CD4-positive, alpha-beta T cell treated with Interleukin-1 beta for 1 hour (primary cell): ENCODE measurements at regions not wholly inside any gene's neighbourhood (a gene's known extent, or its start where the extent isn't known, plus 50 kb on each side); places are given as distances from the start of the nearest gene placed in this dataset.
A peak's percentile ranks its signal among the peaks of the same experiment; 100 is the strongest.

Experiments
- DNase-seq, 2 donors: peaks; one replicate each; pipeline ENCODE4 v3.0.0-alpha.2; 2020 to 2022

DNA sequence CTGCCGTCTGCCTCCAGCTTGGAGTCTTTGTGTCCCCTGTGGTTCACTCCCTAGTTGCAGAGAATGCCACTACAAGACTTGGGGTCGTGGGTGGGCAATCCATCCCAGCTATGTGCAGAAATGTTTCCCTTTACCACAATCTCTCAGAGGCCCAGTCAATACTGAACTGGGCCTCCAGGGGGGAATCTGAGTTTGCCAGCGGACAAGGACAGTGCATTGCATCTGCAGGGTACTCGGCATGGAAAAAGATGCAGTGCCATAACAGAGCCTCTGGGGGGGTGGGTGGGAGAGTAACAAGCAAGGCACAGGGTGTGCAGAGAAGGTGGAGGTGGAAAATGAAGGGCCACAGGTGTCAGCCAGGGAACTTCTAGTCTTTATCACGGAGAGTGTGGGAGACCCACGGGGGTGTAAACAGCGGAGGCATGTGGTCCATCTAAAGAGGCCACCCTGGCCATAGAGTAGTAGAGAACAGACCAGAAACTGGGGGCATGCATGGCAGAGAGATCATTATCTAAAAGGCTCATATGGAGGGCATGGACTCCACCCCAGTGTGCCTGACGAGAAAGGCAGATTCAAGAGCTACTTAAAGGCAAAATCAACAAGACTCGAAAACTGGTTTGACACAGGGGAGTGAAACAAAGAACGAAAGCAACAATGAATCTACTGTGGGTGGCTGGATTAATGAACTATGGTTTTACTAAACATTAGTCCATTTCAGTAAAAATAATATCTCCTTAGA, 182.4 kb downstream of the ANXA2 start:
- DNase-seq: no peak

DNA sequence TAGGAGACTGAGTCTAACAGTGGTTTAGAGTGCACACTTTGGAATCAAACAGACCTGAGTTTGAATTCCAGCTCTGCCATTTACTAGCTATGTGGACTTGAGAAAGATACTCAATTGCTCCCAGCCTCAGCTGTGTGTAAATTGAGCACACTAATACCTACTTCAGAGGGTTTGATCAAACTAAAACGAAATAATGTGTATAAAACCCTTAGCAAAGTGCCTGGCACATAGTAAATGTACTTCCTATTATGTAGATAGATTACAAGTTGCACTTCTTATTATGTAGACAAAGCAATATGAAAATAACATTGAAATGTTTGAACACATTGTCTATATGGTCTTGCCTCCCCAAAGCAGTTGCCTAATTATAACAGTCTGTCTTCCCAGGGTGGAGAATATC, 180.6 kb downstream of the ANXA2 start:
- no peak for DNase-seq

DNA sequence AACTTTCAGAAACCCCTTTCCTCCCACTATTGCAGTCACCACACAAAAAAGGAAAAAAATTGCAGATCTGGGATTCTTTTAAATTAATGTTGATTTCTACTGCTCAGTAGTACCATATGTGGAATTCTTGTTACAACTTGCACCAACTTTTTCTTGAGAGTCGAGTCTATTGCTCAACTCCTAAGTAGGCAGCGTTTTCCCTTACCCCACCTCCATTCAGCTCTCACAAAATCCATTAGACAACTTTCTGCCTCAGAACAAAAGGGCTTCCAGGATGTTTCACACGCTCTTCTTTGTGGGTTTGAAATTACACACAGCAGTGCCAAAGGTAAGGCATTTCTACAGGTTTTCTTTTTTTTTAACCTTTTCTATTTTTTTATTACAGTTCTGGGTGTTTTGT, 179.5 kb downstream of the ANXA2 start:
- DNase-seq: no peak

DNA sequence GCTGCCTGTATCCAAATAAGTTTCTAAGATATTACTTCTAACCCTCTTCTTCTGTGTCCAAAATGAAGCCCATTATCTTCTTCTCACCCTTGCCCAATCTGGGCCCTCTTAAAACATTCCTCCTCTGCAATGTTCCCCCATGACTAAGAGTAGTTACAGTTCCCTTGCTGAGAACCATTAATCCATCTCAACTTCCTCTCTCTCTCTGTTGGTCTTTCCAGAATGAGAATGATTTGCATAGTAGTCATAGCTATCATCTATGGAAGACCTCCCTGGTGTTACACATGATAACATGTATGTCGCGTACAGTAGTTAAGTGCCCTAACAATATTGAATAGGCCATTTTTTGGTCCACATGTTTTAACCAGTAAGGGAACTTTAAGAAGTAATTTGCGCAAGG, 177.9 kb downstream of the ANXA2 start:
- DNase-seq: no peak

DNA sequence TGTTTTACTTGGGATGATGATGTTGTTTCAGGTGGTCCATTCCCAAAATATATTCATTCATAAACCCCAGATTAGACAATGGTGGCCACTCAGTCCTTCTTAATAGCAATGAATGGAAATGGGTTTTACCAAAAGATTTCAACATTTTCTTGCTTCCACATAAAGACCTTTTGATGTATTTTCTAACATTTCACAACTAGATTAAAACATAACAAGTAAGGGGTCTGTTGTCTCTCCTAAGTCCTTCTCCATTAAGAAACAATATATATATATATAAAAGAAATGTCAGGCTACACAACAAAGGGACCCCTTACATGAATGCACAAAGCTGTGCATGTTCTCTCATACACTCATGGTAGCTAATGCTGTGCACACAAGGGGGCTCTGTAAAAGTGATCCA, 176.4 kb downstream of the ANXA2 start:
- no peak for DNase-seq

DNA sequence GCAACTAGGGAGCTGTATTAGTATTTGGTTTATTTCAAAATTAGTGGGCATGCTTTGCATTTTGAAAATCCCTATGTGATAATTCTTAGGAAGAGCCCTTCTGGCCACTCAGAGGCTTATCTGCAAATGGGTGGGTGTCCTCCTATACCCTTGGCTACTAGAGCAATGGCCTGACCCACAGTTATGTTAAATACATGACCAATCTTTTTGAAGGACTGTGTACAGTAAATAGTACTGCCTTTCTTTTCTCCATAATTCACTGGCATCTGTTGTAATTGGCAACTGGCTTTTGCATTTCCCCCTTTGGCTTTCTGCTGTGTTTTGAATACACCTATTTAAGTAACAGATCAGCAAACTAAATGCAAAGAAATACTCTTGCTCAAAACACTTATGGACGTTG, 175.4 kb downstream of the ANXA2 start:
- no peak for DNase-seq

DNA sequence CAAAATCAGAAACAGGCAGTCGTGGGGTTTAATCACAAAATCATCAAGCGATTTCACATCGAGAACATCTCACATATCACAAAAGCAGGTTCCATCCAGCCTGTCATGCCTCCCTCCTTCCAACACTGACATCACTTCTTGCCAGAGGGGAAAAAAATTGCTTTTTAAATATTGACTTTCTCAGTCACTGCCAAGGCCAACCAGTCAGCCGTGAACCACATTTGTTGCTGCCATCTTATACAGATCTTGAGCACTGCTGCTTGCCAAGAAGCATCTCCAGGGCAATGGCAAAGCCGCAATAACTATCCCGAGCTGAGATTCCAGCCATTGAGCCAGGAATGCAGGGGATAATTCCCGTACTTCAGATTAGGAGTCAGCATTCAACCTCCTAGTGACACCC, 174.6 kb downstream of the ANXA2 start:
- DNase-seq: no peak

DNA sequence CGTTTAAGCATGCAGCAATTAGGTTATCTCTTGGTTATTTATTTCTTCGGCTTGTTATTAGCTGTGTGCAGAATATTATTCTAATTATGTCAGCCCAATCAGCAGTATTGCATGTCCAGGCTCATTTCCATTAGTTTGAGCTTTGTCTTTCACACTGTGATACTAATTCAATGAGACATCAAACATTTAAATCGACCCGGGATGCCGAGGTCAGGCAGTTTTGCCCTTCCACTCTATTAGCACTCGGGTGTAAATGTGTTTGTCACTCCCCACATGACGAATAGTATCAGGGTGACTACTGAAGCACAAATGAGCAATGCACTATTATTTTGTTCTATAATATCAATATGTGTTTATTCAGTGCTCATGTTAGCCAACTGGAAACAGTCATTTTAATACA, 170.9 kb downstream of the ANXA2 start:
- no peak for DNase-seq

DNA sequence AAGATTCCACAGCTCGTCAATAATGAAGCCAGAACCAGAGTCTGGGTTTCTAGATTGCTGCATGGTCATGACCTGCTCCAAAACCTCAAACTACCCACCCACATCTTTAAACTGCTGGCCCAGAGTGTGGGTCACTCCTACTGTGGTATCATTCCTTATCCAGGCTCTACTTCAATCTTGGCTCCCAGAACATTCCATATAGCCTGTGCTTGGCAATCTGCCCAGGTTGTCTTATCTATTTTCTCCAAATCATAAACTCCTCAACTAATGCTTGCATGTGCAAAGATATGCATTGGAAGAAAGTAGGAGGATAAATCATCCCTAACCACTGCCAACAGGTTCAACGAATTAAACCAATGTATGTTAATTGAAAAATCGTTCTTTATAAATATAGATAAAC, 169.7 kb downstream of the ANXA2 start:
- DNase-seq: no peak

DNA sequence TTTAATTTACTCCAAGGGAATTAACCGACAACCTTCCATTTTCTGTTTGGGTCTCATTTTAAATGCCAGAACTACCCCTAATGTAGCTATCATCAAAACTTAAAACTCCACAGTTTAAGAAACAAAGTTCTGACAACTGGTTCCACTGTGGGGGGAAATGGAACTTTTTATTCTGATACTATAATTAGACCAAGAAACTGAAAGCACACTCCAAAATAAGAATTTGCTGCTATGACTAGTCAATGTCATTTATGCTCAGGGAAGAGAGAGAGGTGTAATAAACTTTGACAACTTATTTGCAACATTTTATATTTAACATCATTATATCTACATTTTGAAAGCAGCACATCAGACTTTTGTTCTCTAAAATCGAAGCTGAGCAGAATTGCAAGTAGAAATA, 169.2 kb downstream of the ANXA2 start:
- DNase-seq: no peak

DNA sequence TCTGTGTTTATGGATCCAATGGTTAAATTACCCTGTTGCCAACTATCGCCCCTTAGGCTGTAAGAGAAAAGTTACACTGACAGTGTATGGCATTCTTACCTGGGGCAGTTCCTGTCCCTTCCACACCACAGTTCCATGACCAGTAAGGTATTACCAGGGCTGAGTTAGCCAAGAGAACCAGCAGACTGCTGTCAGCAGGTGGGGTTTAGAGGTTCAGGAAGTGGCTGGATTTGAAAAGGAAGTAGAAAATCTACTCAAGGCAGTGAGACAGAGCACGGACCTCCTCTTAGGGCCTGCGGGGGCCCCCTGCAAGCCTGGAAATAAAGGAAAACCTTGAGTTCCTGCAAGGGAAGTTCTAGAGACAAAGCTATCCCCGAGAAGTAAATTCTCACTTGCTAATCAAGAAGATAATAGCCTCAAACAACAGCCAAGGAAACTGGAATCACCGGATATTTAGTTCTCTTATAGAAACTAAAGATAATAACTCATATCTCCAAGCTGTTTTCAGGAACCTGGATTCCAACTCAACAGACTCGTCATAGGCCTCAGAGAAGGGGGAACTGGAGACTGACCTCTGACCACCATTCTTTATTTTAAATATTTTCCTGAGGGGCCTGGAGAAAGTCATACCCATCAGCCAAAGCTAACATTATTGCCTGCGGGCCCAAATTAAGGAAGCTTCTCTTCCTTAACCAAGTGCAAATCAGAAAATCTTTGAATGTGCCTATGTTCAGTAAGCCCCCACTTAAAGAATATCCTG, 161.7 kb downstream of the ANXA2 start:
- DNase-seq: no peak

DNA sequence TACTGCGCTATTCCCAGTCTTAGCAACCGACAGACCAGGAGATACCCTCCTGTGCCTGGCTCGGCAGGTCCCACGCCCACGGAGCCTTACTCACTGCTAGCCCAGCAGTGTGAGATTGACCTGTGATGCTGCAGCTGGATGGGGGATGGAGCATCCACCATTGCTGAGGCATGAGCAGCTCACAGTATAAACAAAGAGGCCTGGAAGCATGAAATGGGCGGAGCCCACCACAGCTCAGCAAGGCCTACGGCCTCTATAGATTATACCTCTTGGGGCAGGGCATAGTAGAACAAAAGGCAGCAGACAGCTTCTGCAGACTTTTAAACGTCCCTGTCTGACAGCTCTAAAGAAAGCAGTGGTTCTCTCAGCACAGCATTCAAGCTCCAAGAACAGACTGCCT, 160.3 kb downstream of the ANXA2 start:
- no peak for DNase-seq

DNA sequence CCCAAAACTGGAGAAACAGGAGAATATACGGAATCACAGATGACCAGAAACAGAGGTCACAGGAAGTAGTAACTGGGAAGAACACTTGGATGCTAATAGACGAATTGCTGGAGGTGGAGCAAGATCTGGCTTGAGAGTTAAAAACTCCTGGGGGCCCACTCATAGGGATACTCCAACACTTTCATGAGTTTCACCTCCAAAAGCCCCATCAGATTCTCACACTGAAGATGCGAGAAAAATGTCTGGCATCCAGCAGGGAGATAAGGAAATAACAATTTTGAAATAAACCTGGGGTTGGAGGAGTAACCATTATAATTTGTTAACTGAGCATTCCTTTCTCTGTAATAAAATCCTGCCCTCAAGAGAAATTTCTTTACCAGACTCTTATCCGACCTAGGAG, 154.0 kb downstream of the ANXA2 start:
- DNase-seq: no peak

DNA sequence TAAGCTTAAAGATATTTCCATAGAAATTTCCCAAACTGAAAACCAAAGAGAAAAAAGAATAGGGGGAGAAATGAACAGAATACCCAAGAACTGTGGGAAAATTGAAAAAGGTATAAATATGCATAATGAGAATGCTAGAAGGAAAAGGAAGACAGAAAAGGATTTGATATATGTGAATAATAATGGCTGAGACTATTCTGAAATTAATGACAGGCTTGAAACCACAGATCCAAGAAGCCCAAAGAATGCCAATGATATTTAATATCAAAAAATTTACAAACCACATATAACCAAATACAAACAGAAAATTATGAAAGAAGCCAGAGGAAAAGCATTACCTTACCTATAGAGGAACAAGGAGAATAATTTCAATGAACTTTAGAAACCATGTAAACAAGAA, 153.0 kb downstream of the ANXA2 start:
- no peak for DNase-seq

DNA sequence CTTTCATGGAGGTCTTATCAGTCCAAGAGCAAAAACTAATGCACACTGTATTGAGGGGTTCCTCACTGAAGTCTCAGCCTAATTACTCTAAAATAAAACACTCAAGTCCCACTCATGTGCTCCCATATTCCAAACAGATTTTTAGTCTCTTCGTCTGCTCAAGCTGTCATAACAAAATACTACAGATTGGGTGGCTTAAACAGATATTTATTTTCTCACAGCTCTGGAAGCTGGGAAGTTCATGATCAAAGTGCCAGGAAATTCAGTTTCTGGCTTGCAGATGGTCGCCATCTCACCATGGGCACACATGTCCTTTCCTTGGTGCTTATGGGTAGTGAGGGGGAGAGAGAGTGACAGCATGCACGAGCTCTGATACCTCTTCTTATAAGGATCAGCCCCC, 147.5 kb downstream of the ANXA2 start:
- no peak for DNase-seq

DNA sequence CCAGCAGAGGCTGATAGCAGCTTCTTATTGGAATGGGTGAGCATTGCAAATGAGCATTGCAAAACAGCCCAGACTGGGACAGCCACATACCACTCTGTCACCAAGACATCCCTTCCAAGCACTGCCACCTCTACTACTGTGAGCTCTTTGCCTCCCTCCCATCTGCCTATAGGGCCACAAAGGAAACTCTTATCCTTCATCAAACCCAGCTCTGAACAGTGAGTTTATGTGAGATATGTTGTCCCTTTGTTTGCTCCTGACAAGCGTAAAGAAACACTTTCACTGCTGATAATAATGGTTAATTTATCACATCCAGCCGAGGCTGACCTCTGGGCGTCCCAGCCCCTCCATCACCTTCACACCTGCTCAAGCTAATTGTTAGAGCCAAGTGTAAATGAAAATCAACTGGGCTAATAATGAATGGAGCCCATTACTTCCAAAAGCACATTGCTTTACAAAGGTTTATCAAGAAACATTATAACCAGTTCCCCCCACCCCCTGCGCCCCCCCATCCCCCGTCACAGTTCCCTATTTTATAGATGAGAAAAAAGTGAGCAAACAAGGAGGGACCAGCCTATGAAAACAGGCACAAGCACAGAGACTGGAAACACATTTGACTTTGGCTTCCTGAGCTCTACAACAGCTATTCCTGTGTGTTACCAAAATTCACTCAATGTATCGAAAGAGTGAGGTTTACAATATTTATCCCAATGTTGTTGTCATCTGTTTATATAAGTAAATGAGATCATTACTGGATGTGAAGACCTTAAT, 146.3 kb downstream of the ANXA2 start:
- DNase-seq: no peak

DNA sequence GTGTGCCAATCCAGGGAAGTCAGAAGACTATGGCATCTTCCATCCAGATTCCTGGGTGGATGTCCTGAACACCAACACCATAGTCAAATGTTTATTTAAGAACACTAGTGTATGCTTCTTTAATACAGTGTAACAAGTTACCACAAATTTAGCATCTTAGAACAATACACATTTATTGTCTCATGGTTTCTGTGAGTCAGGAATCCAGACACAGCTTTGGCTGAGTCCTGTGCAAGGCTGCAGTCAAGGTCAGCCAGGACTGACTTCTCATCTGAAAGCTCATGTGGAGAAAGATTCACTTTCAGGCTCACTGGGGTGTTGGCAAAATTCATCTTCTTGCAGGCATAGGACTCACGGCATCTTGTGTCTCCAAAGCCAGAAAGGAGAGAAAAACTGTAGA, 143.4 kb downstream of the ANXA2 start:
- DNase-seq: no peak

DNA sequence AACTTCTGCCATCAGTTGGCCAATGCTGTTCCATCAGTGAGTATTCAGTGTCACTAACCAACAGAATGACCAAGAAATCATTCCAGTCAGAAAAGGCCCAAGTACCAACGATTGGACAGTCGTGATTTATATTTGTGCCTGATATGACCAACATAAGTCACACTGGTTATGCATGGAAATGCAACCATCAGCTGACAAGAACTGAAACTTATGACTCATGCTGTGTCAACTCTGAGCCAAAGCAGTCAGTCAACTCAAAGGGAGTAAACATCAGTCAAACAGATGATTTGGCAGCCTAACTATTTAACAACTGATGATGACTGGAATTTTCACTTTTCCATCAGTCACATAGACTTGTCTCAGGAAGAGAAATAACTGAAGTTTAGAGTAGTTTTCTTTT, 142.4 kb downstream of the ANXA2 start:
- peak in 1 of 2 donors; percentile 2 for DNase-seq

DNA sequence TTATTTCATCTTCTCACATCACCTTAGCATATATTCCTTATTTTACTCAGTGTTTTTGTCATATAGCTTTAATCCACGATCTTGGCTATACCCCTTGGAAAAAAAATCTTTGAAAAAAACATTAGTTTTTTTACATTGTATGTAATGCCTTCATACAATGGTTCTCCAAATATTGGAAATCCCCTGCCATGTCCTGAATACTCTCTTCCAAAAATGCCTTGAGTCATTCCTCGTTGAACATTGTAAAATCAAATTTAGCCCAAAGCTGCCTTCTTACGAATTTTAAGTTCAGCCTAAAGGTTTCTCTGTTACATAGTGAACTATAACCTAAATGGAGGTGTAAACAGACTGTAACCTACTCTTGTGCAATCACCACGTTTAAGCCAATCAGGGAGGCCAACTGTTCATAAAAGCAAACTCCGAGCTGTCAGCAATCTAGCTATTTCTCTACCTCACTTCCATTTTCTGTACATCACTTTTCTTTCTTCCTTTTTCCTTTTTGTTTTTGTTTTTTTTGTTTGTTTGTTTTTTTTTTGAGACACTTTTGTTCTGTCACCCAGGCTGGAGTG, 140.1 kb downstream of the ANXA2 start:
- no peak for DNase-seq

DNA sequence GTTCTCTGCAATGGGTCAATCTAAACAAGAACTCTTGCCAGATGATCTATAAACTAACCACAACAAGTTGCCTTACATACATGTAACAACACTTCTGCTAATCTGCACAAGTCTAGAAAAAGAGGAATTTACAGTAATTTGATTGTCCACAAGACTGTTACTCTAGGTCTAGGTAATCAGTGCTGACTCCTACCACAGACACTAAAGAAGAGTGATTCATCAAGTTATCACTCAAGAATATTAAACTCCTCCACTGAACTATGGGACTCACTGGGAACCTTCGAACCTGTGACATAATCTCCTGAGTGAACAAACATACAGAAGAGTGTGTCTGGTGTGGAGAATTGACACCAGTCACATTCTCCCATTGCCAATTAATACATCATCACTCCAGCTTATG, 138.3 kb downstream of the ANXA2 start:
- DNase-seq: no peak

DNA sequence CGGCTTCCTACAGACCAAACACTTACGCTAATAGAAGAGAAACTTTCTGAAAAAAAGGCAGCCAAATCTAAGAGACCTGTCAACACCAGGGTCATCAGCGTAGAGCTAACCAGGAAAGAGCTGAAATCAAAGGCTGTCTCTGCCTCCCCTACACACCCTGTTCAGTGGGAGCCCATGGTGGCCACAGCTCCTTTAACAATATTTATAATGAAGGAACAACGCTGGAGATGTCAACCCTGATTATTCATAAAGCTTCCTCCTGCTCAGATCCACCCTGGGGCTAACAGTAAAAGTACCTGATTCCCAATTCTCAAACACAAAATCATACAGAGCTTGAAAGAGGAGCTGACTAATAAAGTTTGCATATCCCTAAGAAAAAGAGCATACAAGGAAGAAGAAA, 133.7 kb downstream of the ANXA2 start:
- no peak for DNase-seq

DNA sequence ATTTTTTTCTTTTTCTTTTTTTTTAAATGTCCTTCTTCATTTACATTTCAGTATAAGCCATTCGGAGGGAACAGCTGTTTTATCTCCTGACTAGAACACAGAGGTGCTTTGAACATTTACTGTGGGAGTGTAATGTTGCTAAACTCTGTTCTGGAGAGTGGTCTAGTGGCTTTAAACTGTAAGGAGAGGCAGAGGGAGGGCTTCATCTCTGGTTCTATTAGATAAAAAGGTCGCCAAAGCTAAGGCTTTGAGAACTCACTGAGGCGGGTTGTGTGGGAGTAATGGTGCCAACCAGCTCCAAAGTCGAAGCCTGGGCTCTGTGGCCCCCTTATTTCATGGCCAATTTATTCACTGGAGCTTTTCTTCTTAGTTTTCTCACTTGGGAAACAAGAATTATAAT, 133.2 kb downstream of the ANXA2 start:
- no peak for DNase-seq

DNA sequence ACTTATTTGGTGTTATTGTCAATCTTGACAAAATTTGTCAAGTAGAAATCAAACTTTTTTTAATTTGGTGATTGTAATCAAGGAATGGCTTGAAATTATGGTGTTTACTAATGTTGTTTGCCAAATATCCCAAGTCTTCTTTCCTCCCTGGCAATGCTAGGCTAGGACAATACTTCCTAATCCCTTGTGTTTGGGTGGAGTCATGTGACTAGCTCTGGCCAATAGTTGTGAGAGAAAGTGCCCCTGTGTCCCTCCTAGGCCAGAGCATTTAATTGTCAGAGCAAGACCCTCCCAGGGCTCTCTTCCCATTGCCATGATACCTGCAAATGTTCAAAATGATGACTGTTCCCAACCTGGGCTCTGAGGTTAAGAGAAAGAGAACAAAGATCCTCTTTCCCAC, 132.7 kb downstream of the ANXA2 start:
- DNase-seq: no peak

DNA sequence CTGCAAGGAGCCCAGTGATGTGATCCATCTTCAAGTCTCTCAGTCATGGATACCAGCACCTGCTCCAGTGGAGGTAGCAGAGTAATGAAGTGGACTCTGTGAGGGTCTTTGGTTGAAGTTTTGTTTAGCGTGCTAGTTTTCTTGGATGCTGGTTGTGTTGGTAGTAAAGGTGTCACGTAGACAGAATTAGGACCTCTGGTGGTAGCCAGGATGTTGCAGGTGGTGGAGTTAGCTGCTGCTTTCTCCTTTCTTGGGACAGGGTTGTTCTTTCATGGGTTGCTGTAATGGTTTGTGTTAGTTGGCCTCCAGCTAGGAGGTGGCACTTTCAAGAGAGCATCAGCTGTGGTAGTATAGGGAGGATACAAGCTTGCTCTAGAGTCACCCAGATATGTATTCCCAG, 125.2 kb downstream of the ANXA2 start:
- DNase-seq: no peak
